ENCODE measurements at regions not wholly inside any gene's neighbourhood (a gene's known extent, or its start where the extent isn't known, plus 50 kb on each side); places are given as distances from the start of the nearest gene placed in this dataset.

DNA sequence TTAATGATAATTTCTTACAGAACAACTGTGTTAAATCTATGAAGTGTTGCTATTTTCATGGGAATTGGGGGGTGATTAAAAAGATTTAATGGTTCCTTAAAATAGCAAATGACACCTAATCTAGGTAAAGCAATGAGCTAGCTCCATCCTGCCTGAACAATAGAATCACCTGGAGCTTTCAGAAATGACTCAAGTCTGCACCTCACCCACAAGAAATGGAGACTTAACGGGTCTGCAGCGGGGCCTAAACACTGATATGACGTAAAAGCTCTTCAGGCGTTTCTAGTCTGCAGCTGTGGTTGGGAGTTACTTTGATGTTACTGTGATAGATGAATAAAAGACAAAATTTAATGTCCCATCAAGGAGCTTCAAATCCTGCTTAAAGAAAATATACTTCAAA, 328.2 kb downstream of the RND3 start:
- ATAC-seq (no peak), DNase-seq (no peak)
- H3K27ac Mint-ChIP-seq, result no peak overlapping the region
- no peaks in the 10 kb centered on the region for H3K36me3 Mint-ChIP-seq (ENCODE audit: low read depth)
- ChIA-PET POLR2A (no interaction called here), CTCF (no interaction called here)
- no peaks in the 10 kb centered on the region for H3K9me3 Mint-ChIP-seq (ENCODE audit: insufficient read depth)
- no peaks in the 10 kb centered on the region for H3K27me3 Mint-ChIP-seq (ENCODE audit: low read depth)
- H3K4me3 Mint-ChIP-seq, result no peak overlapping the region
- H3K4me1 Mint-ChIP-seq (ENCODE audit: low read depth), result no peaks in the 10 kb centered on the region

DNA sequence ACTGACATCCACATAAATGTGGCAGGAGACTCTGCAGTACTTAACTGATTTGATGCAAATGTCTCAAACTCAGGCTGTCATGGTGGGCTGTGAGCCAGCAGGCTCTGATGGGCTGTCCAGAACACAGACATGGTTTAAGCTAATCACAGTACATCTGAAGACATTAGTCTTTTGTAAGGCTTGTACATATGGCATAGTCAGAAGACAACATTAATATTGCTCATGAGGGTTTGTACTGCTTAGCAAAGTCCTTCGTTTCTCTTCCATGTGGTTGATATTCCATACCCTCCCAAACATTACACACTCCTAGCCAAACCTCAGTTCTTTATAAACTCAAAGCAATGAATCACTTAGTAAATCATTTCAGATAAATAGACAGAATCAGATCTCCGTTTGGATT, 330.6 kb downstream of the RND3 start:
- no peak for ATAC-seq
- H3K27me3 Mint-ChIP-seq (ENCODE audit: low read depth), result no peaks in the 10 kb centered on the region

GRCh38 chr2:150156415-150156814, 331.1 kb downstream of the RND3 start:
- ATAC-seq, result no peak
- H3K36me3 Mint-ChIP-seq (ENCODE audit: low read depth), result no peaks in the 10 kb centered on the region
- H3K4me1 Mint-ChIP-seq (ENCODE audit: low read depth), result no peaks in the 10 kb centered on the region
- H3K9me3 Mint-ChIP-seq (ENCODE audit: insufficient read depth), result no peaks in the 10 kb centered on the region
- no peak overlapping the region for H3K4me3 Mint-ChIP-seq
- POLR2A ChIA-PET, result no interaction called here
- no peak for DNase-seq
- H3K27me3 Mint-ChIP-seq (ENCODE audit: low read depth), result no peaks in the 10 kb centered on the region
- no peak overlapping the region for H3K27ac Mint-ChIP-seq
- CTCF ChIA-PET, result no interaction called here

More for the DNA sequence above, 330.6 kb downstream of the RND3 start:
- no peak for DNase-seq
- Mint-ChIP-seq H3K4me1 (ENCODE audit: low read depth) (no peaks in the 10 kb centered on the region), H3K4me3 (no peak overlapping the region), H3K27ac (no peak overlapping the region), H3K9me3 (ENCODE audit: insufficient read depth) (no peaks in the 10 kb centered on the region), H3K36me3 (ENCODE audit: low read depth) (no peaks in the 10 kb centered on the region)
- ChIA-PET POLR2A (no interaction called here), CTCF (no interaction called here)

GRCh38 chr2:150154308-150154797, 333.1 kb downstream of the RND3 start:
- H3K9me3 Mint-ChIP-seq (ENCODE audit: insufficient read depth), result no peaks in the 10 kb centered on the region
- H3K27ac Mint-ChIP-seq, result no peak overlapping the region
- no peak for DNase-seq
- H3K27me3 Mint-ChIP-seq (ENCODE audit: low read depth), result no peaks in the 10 kb centered on the region
- H3K36me3 Mint-ChIP-seq (ENCODE audit: low read depth), result no peaks in the 10 kb centered on the region
- POLR2A ChIA-PET, result no interaction called here
- H3K4me3 Mint-ChIP-seq, result no peak overlapping the region
- CTCF ChIA-PET, result no interaction called here
- no peak for ATAC-seq
- no peaks in the 10 kb centered on the region for H3K4me1 Mint-ChIP-seq (ENCODE audit: low read depth)

DNA sequence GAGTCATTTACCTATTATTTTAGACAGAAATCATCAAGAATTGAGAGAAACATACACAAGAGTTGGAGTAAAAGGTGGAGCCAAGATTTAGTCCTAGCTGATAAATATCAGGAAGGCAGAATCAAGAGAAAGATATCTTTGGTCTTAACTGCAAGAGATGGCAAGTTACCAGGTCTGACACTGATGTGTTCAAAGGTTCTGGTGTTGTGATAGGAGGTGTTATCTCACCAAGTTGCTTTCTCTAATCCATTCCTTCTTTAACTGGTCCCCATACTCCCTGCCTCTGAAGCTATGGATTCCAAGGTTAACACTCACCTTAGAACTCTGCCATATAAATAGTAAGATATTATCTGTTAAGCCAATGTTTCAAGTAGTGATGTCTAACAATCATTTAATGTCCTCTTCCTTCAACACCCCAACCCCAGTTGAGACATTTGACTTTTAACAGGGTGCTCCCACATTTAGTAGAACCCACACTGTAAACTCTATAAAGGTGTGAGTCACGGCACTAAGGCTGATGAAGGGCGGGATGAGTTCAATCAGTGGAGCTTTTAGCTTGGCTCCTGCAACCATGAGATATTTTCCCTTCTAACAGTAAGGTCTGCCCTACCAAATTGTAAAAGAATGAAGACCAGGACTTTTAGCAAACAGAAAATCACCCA, 333.7 kb downstream of the RND3 start:
- ATAC-seq, result no peak

GRCh38 chr2:150152230-150152629, 335.2 kb downstream of the RND3 start:
- Mint-ChIP-seq H3K27ac (no peak overlapping the region), H3K36me3 (ENCODE audit: low read depth) (no peaks in the 10 kb centered on the region), H3K4me3 (no peak overlapping the region), H3K4me1 (ENCODE audit: low read depth) (no peaks in the 10 kb centered on the region), H3K9me3 (ENCODE audit: insufficient read depth) (no peaks in the 10 kb centered on the region), H3K27me3 (ENCODE audit: low read depth) (no peaks in the 10 kb centered on the region)
- DNase-seq (no peak), ATAC-seq (no peak)
- ChIA-PET CTCF (no interaction called here), POLR2A (no interaction called here)

More for the DNA sequence above, 333.7 kb downstream of the RND3 start:
- ChIA-PET CTCF (no interaction called here), POLR2A (no interaction called here)
- no peaks in the 10 kb centered on the region for H3K36me3 Mint-ChIP-seq (ENCODE audit: low read depth)
- DNase-seq, result no peak
- H3K9me3 Mint-ChIP-seq (ENCODE audit: insufficient read depth), result no peaks in the 10 kb centered on the region
- H3K4me3 Mint-ChIP-seq, result no peak overlapping the region
- H3K4me1 Mint-ChIP-seq (ENCODE audit: low read depth), result no peaks in the 10 kb centered on the region
- H3K27me3 Mint-ChIP-seq (ENCODE audit: low read depth), result no peaks in the 10 kb centered on the region
- H3K27ac Mint-ChIP-seq, result no peak overlapping the region

GRCh38 chr2:150150144-150150543, 337.3 kb downstream of the RND3 start:
- no peak overlapping the region for H3K4me3 Mint-ChIP-seq
- POLR2A ChIA-PET, result no interaction called here

DNA sequence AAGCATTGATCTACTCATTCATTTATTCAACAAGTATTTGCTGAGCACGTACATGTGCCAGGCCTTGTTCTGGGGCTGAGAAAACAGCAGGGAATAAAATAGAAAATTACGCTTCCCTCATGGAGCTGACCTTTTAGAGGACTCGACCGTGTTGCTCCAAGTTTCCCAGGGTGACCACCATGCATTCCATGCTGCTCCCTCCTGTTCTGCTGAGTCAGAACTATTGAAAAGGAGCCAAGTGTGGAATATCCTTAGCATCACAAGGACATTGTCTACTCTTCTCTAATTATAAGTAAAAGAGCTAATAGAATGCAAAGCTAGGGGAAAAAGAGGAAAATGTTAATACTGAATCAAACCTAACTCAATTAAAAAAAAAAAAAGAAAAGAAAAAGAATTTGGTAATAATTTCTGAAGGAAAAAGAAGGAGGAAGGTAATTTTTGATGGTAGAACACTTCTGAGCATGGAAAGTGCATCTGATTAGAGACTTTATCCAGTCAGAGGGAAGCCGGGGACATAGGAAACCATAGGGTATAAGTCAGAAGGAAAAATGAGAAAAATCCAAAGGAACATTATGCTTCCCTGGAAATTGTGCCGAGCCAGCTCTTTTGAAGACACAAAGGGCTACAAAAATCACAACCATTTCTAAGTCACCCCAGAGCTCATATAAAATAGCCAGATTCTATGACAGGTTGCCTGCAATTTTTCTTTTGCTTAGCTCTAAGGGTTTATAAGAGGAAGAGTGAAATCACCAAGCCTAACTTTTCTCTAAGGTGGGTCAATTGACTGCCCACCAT, 339.4 kb downstream of the RND3 start:
- Mint-ChIP-seq H3K27ac (no peak overlapping the region), H3K36me3 (ENCODE audit: low read depth) (no peaks in the 10 kb centered on the region), H3K4me3 (no peak overlapping the region), H3K4me1 (ENCODE audit: low read depth) (no peaks in the 10 kb centered on the region), H3K27me3 (ENCODE audit: low read depth) (no peaks in the 10 kb centered on the region), H3K9me3 (ENCODE audit: insufficient read depth) (peaks cover 6% of the 10 kb centered on the region)
- no peak for DNase-seq
- ATAC-seq, result no peak
- ChIA-PET CTCF (no interaction called here), POLR2A (no interaction called here)

More at GRCh38 chr2:150150144-150150543, 337.3 kb downstream of the RND3 start:
- DNase-seq, result no peak
- no peak for ATAC-seq
- no peaks in the 10 kb centered on the region for H3K27me3 Mint-ChIP-seq (ENCODE audit: low read depth)
- peaks cover 6% of the 10 kb centered on the region for H3K9me3 Mint-ChIP-seq (ENCODE audit: insufficient read depth)
- H3K27ac Mint-ChIP-seq, result no peak overlapping the region
- CTCF ChIA-PET, result no interaction called here
- no peaks in the 10 kb centered on the region for H3K36me3 Mint-ChIP-seq (ENCODE audit: low read depth)
- no peaks in the 10 kb centered on the region for H3K4me1 Mint-ChIP-seq (ENCODE audit: low read depth)

DNA sequence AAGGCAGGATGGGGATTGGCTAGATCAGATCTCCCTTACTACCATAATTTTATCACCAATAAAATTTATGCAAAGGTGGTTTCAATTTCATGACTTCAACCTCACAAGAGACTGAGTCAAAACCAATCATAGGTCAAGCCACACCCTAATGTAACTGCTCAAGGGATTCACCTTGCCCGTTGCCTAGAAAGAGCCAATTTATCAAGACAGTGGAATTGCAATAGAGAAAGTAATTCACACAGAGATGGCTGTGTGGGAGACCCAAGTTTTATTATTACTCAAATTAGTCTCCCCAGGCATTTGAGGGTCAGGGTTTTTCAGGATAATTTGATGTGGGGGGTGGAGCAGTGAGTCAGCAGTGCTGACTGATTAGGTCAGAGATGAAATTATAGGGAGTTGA, 340.6 kb downstream of the RND3 start:
- H3K4me1 Mint-ChIP-seq (ENCODE audit: low read depth), result no peaks in the 10 kb centered on the region
- H3K27me3 Mint-ChIP-seq (ENCODE audit: low read depth), result no peaks in the 10 kb centered on the region
- H3K27ac Mint-ChIP-seq, result no peak overlapping the region
- ChIA-PET POLR2A (no interaction called here), CTCF (no interaction called here)
- ATAC-seq (no peak), DNase-seq (no peak)
- no peak overlapping the region for H3K4me3 Mint-ChIP-seq
- no peaks in the 10 kb centered on the region for H3K36me3 Mint-ChIP-seq (ENCODE audit: low read depth)
- H3K9me3 Mint-ChIP-seq (ENCODE audit: insufficient read depth), result peaks cover 6% of the 10 kb centered on the region

DNA sequence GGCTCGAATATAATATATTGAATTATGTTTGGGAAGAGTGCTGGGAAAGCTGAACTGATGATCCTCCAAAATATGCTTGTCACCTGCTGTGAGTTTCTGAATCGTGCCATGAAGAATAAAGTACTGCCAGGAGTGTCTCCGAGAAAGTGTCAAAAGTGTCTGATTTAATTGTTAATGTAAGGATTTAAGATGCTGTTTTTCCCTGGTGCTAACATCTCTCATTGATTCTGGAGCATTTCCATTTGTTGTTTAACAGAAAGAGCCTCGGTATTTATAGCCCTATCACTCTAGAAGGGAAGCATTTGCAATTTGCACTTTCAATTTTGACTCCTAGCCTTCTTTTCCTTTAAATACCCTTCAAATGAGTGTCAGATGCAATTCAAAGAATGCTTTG, 342.2 kb downstream of the RND3 start:
- Mint-ChIP-seq H3K27ac (no peak overlapping the region), H3K27me3 (ENCODE audit: low read depth) (no peaks in the 10 kb centered on the region), H3K36me3 (ENCODE audit: low read depth) (no peaks in the 10 kb centered on the region), H3K4me3 (no peak overlapping the region), H3K9me3 (ENCODE audit: insufficient read depth) (peaks cover 6% of the 10 kb centered on the region), H3K4me1 (ENCODE audit: low read depth) (no peaks in the 10 kb centered on the region)
- ATAC-seq (no peak), DNase-seq (no peak)
- ChIA-PET CTCF (no interaction called here), POLR2A (no interaction called here)

DNA sequence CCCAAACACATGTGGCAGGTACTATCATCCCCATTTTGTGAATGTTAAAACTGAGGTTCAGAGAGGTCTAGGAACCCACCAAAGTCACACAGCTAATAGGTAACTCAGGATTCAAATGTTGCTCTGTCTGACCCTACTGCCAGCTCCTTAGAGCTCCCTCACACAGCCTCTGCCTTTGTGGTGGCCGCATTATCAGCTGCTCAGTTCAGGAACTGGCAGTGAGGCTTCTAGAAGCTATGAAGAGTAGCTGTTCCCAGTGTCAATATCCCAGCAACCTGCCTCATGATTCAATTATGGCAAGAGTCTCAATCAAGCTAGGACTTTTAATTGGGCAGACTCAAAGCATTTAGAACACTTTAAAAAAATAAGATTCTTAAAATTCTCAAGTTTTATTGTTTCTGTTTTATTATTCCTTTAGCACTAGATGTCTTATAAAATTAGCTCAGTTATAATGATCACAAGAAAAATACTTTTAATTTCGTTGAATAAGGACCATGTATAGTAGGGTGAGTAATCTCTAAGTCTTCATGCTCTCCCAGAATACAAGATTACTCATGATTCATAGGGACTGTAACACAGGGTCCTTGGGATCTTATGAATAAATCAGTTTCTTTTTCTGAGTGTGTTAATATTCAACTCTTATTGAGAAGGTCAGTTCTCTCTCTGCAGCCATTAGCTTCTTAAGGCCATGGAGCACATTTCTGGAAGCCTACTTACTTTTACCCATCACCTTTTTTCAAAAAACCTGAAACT, 342.7 kb downstream of the RND3 start:
- ATAC-seq, result no peak
- Mint-ChIP-seq H3K9me3 (ENCODE audit: insufficient read depth) (peaks cover 6% of the 10 kb centered on the region), H3K4me1 (ENCODE audit: low read depth) (no peaks in the 10 kb centered on the region), H3K27ac (no peak overlapping the region), H3K27me3 (ENCODE audit: low read depth) (no peaks in the 10 kb centered on the region), H3K36me3 (ENCODE audit: low read depth) (no peaks in the 10 kb centered on the region), H3K4me3 (no peak overlapping the region)
- ChIA-PET CTCF (no interaction called here), POLR2A (no interaction called here)
- DNase-seq, result no peak

DNA sequence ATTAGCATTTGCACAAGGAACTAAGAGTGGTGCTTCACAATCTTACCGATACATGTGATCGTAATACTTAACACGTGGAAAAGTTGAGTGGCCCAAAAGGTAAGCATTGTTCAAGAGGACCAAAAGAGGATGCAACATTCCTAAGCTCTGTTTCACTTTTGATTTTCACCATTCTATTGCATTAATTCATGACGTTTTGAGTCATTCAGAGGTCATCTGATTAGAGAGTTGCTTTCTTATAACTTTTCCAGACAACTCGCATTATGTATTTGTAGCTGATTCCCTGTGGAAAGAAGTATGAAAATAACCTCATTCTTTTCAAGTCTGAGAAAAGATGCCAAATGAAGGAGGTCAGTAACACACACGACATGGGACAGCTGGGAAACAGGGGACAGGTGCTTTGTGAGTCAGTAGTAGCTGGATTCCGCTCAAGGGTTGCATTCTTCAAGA, 344.4 kb downstream of the RND3 start:
- H3K27ac Mint-ChIP-seq, result no peak overlapping the region
- no peaks in the 10 kb centered on the region for H3K4me1 Mint-ChIP-seq (ENCODE audit: low read depth)
- no peaks in the 10 kb centered on the region for H3K27me3 Mint-ChIP-seq (ENCODE audit: low read depth)
- ATAC-seq (no peak), DNase-seq (no peak)
- POLR2A ChIA-PET, result no interaction called here
- H3K4me3 Mint-ChIP-seq, result no peak overlapping the region
- no peaks in the 10 kb centered on the region for H3K36me3 Mint-ChIP-seq (ENCODE audit: low read depth)
- peaks cover 6% of the 10 kb centered on the region for H3K9me3 Mint-ChIP-seq (ENCODE audit: insufficient read depth)
- CTCF ChIA-PET, result no interaction called here
